GM10266 (cell line): ENCODE measurements at regions not wholly inside any gene's neighbourhood (a gene's known extent, or its start where the extent isn't known, plus 50 kb on each side); places are given as distances from the start of the nearest gene placed in this dataset.

Experiments used
- DNase-seq: peaks from one replicate; pipeline ENCODE4 v3.0.0; 2012; ENCODE audit errors: extremely low spot score
- TF ChIP-seq, protein P1 (sequence below): IDR thresholded peaks from 2 replicates; pipeline ENCODE4 v1.5.1; 2012; ENCODE audit warnings: mild to moderate bottlenecking, low read depth; ENCODE audit not compliant: control insufficient read depth, insufficient read depth; ENCODE audit errors: missing control alignments

DNA sequence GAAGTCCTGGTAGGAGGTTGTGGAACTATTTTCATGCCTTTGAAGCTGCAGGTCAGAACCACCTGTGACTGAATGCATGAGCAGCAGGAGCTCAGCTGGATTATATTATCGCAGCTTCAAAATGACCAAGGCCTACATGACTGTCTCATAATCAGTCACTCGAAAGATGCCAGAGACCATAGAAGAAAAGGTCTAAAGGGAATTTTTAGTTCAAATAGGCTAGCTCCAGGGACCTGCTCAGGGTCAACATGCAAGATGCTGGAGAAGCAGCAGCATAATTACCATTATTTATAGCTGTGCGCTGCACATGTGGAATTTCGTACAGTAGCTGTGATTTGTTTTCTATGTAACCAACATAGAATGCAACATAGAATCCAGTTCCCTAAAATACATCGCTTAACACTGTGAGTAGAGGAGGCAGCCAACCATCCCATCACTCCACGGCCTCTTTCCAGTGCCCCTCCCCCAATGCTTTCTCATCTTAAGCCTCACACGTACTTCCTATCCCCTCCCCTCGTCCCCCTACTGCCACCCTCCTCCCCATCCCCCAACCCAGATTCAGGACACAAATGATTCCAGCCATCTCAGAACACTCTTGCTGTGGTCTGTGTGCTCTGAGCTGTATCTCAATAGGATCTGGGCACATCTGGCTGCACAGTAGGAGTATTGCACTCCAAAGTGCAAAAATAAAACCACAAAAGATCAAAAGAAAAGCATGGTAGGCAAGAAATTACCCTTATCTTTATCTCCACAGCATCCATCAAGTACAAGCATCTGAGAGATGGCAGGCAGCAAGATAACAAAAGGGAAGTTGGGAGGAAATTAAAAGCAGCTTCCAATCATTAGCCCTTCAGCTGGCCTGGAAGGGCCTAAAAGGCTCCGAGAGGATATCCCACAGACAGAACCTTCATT is 352.8 kb upstream of the SEMA6D start:
- no peak for DNase-seq
- TF ChIP-seq, protein P1, sequence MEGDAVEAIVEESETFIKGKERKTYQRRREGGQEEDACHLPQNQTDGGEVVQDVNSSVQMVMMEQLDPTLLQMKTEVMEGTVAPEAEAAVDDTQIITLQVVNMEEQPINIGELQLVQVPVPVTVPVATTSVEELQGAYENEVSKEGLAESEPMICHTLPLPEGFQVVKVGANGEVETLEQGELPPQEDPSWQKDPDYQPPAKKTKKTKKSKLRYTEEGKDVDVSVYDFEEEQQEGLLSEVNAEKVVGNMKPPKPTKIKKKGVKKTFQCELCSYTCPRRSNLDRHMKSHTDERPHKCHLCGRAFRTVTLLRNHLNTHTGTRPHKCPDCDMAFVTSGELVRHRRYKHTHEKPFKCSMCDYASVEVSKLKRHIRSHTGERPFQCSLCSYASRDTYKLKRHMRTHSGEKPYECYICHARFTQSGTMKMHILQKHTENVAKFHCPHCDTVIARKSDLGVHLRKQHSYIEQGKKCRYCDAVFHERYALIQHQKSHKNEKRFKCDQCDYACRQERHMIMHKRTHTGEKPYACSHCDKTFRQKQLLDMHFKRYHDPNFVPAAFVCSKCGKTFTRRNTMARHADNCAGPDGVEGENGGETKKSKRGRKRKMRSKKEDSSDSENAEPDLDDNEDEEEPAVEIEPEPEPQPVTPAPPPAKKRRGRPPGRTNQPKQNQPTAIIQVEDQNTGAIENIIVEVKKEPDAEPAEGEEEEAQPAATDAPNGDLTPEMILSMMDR: no peak

GRCh38 chr15:47366884-47367283 is 350.4 kb upstream of the SEMA6D start:
- DNase-seq: no peak
- TF ChIP-seq, protein P1: no peak

GRCh38 chr15:47367726-47368390 is 349.4 kb upstream of the SEMA6D start:
- DNase-seq: no peak
- TF ChIP-seq, protein P1: no peak

GRCh38 chr15:47371939-47372338 is 345.4 kb upstream of the SEMA6D start:
- TF ChIP-seq, protein P1: no peak
- no peak for DNase-seq

DNA sequence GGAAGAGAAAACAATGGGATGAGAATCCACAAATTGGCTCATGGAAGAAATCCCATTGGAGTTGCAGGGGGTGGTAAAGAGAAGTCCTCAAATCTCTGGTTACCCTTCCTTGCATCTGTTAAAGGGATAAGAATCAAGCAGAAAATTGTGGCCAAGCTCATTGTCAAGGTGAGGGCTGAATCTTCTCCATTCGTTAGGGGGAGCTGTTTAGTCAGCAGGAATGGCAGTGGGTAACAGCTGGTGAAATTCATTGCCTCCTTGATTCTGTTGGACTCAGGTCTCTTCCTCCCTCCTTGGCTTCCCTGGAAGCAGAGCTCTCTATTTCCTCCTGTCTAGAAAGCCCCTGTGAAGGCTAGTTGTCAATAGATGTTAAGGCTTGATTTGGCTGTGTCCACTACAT is 343.1 kb upstream of the SEMA6D start:
- TF ChIP-seq, protein P1: no peak

GRCh38 chr15:47376190-47376589 is 341.1 kb upstream of the SEMA6D start:
- no peak for DNase-seq
- TF ChIP-seq, protein P1: no peak

More for the DNA sequence above, 343.1 kb upstream of the SEMA6D start:
- no peak for DNase-seq

- no peak for DNase-seq
- TF ChIP-seq, protein P1: no peak
Measured at GRCh38 chr15:47377465-47377864, 339.8 kb upstream of the SEMA6D start.
